K562 (cell line): ENCODE measurements at regions not wholly inside any gene's neighbourhood (a gene's known extent, or its start where the extent isn't known, plus 50 kb on each side); places are given as distances from the start of the nearest gene placed in this dataset.

Source experiments
- ZNF318 ChIP-seq, 2 experiments: fragments of 450-650 bp; IDR thresholded peaks; 2 replicates each; pipeline ENCODE4 v1.6.1; 2016; ENCODE audit warnings: mild to moderate bottlenecking in 2 of 2, borderline replicate concordance in 1 of 2, low read depth in 1 of 2, moderate library complexity in 1 of 2

GRCh38 chr3:65033576-65033975 lies 345.8 kb upstream of the ADAMTS9 start (continued):
- TF ChIP-seq ZNF318 (IDR thresholded peaks at IDR 0.05; ENCODE audit: borderline replicate concordance in 1 of 2, low read depth in 1 of 2): no peak
- TF ChIP-seq, all 486 proteins: peak for 0
